ENCODE measurements at regions not wholly inside any gene's neighbourhood (a gene's known extent, or its start where the extent isn't known, plus 50 kb on each side); places are given as distances from the start of the nearest gene placed in this dataset.

- no peaks in the 10 kb centered on the region for H3K9me3 ChIP-seq
- ATAC-seq (ENCODE audit: low FRiP score in 2 of 2): no peak
- TF ChIP-seq EP300 (IDR thresholded peaks at IDR 0.05): no peak
- no peak for TF ChIP-seq POLR2A (IDR thresholded peaks at IDR 0.05)
- TF ChIP-seq, protein P1, sequence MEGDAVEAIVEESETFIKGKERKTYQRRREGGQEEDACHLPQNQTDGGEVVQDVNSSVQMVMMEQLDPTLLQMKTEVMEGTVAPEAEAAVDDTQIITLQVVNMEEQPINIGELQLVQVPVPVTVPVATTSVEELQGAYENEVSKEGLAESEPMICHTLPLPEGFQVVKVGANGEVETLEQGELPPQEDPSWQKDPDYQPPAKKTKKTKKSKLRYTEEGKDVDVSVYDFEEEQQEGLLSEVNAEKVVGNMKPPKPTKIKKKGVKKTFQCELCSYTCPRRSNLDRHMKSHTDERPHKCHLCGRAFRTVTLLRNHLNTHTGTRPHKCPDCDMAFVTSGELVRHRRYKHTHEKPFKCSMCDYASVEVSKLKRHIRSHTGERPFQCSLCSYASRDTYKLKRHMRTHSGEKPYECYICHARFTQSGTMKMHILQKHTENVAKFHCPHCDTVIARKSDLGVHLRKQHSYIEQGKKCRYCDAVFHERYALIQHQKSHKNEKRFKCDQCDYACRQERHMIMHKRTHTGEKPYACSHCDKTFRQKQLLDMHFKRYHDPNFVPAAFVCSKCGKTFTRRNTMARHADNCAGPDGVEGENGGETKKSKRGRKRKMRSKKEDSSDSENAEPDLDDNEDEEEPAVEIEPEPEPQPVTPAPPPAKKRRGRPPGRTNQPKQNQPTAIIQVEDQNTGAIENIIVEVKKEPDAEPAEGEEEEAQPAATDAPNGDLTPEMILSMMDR (IDR thresholded peaks at IDR 0.05): no peak
- TF ChIP-seq POLR2AphosphoS5 (IDR thresholded peaks at IDR 0.05): no peak
- 69 to 70% methylated on average over 4 of the region's 4 CpGs for WGBS, 2 donors
- no peak for DNase-seq
- H3K36me3 ChIP-seq: no peaks in the 10 kb centered on the region
- H3K4me1 ChIP-seq: no peaks in the 10 kb centered on the region
- H3K27me3 ChIP-seq: no peaks in the 10 kb centered on the region
- H3K4me3 ChIP-seq: no peak overlapping the region
- no peak overlapping the region for H3K27ac ChIP-seq
Measured at GRCh38 chr3:168457954-168458539, 362.3 kb upstream of the GOLIM4 start.

DNA sequence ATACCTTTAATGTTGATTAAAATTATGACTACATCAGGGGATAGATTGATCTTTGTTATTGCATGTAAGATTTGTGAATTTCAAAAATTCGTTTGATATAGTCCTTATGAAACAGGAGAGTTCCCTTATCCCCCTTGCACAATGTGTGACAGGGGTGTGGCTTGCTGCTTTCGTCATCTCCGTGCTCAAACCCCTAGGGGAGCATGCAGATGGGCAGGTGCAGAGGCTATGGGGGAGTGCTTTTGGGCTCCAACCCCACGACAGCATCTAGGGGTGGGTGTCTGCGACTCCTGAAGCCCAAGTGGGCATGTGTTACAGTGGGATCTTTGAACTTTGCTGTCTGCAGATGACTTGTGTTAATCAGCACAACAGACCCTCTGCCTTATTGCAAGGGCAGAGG is 360.1 kb upstream of the GOLIM4 start:
- Histone ChIP-seq H3K36me3 (no peaks in the 10 kb centered on the region), H3K4me1 (no peaks in the 10 kb centered on the region)
- ATAC-seq (ENCODE audit: low FRiP score in 2 of 2): no peak

DNA sequence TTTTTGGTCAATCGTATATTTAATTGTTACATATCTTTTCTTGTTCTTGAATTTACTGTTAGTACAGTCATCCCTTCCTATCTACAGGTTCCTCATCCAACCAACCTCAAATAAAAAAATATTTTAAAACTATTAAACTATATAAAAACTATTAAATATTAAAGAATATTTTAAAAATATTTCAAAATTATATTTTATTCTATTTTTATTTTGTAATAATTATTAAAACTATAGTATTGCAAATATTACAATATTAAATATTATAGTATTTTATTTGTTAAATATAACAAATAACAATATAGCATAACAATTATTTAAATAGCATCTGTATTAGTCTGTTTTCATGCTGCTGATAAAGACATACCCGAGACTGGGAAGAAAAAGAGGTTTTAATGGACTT is 357.9 kb upstream of the GOLIM4 start:
- Histone ChIP-seq H3K27me3 (no peaks in the 10 kb centered on the region), H3K9me3 (no peaks in the 10 kb centered on the region), H3K4me3 (no peak overlapping the region), H3K36me3 (no peaks in the 10 kb centered on the region), H3K27ac (no peak overlapping the region), H3K4me1 (no peaks in the 10 kb centered on the region)
- DNase-seq (no peak), ATAC-seq (ENCODE audit: low FRiP score in 2 of 2) (no peak)
- 82 to 85% methylated on average over 2 of the region's 2 CpGs for WGBS, 2 donors
- TF ChIP-seq POLR2A (IDR thresholded peaks at IDR 0.05): no peak
- TF ChIP-seq POLR2AphosphoS5 (IDR thresholded peaks at IDR 0.05): no peak
- TF ChIP-seq EP300 (IDR thresholded peaks at IDR 0.05): no peak
- TF ChIP-seq, protein P1 (IDR thresholded peaks at IDR 0.05): no peak

More for the DNA sequence above, 360.1 kb upstream of the GOLIM4 start:
- WGBS, 2 donors: 44 to 62% methylated on average over 3 to 5 of the region's 5 CpGs
- TF ChIP-seq, protein P1 (IDR thresholded peaks at IDR 0.05): no peak
- no peak for TF ChIP-seq POLR2AphosphoS5 (IDR thresholded peaks at IDR 0.05)
- no peak for TF ChIP-seq EP300 (IDR thresholded peaks at IDR 0.05)
- no peak for TF ChIP-seq POLR2A (IDR thresholded peaks at IDR 0.05)
- no peaks in the 10 kb centered on the region for H3K9me3 ChIP-seq
- H3K27ac ChIP-seq: no peak overlapping the region
- H3K4me3 ChIP-seq: no peak overlapping the region
- DNase-seq: no peak
- no peaks in the 10 kb centered on the region for H3K27me3 ChIP-seq

DNA sequence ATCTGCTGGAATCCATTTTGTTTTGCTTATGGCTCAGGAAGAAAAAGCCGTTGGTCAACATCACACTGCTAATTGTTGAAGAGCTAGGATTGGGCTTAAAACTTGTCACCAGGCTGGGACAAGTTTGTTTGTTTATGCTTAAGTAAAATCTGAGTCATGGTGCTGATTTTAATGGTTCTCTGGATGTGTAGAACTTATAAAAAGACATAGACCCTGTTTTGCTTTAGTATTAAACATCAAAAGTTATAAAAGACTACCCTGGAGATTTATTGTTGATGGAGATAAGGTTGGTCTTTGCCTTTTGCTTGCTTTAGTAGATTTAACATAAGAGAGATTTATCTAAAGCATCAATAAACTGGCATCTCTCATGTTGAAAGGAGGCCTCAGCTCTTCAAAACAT is 348.2 kb upstream of the GOLIM4 start:
- no peak for TF ChIP-seq POLR2A (IDR thresholded peaks at IDR 0.05)
- TF ChIP-seq, protein P1 (IDR thresholded peaks at IDR 0.05): no peak
- no peak for TF ChIP-seq POLR2AphosphoS5 (IDR thresholded peaks at IDR 0.05)
- TF ChIP-seq EP300 (IDR thresholded peaks at IDR 0.05): no peak
- H3K27me3 ChIP-seq: no peaks in the 10 kb centered on the region
- H3K36me3 ChIP-seq: no peaks in the 10 kb centered on the region
- ATAC-seq (ENCODE audit: low FRiP score in 2 of 2) (no peak), DNase-seq (no peak)
- WGBS, 2 donors: 68 to 73% methylated on average over 1 of the region's 1 CpG
- no peaks in the 10 kb centered on the region for H3K9me3 ChIP-seq
- H3K27ac ChIP-seq: no peak overlapping the region
- no peaks in the 10 kb centered on the region for H3K4me1 ChIP-seq
- H3K4me3 ChIP-seq: no peak overlapping the region

- Histone ChIP-seq H3K27ac (no peak overlapping the region), H3K4me3 (no peak overlapping the region), H3K36me3 (no peaks in the 10 kb centered on the region), H3K9me3 (no peaks in the 10 kb centered on the region), H3K27me3 (no peaks in the 10 kb centered on the region), H3K4me1 (no peaks in the 10 kb centered on the region)
- no peak for TF ChIP-seq POLR2A (IDR thresholded peaks at IDR 0.05)
- no peak for TF ChIP-seq POLR2AphosphoS5 (IDR thresholded peaks at IDR 0.05)
- TF ChIP-seq EP300 (IDR thresholded peaks at IDR 0.05): no peak
- TF ChIP-seq, protein P1 (IDR thresholded peaks at IDR 0.05): no peak
- no peak for DNase-seq
- WGBS, 2 donors: 61 to 77% methylated on average over 2 of the region's 2 CpGs
- ATAC-seq (ENCODE audit: low FRiP score in 2 of 2): no peak
Measured at GRCh38 chr3:168442502-168442901, 346.8 kb upstream of the GOLIM4 start.

Data from upper lobe of left lung (tissue), 6 donors.